ENCODE measurements at regions not wholly inside any gene's neighbourhood (a gene's known extent, or its start where the extent isn't known, plus 50 kb on each side); places are given as distances from the start of the nearest gene placed in this dataset.

- H3K4me1 ChIP-seq, result no peaks in the 10 kb centered on the region
- no peaks in the 10 kb centered on the region for H3K9me3 ChIP-seq
- no peak overlapping the region for H3K27ac ChIP-seq
- no peaks in the 10 kb centered on the region for H3K36me3 ChIP-seq
- H3K27me3 ChIP-seq, result peaks cover 0 to 8% (median 0%) of the 10 kb centered on the region in 9 donors
- intact Hi-C loops (cut with DNase I), result no loop called here
- no peak for DNase-seq
- H3K4me3 ChIP-seq, result no peak overlapping the region
- ATAC-seq, result no peak
- no peak for TF ChIP-seq POLR2A (IDR thresholded peaks at IDR 0.05)
- TF ChIP-seq, protein P1, sequence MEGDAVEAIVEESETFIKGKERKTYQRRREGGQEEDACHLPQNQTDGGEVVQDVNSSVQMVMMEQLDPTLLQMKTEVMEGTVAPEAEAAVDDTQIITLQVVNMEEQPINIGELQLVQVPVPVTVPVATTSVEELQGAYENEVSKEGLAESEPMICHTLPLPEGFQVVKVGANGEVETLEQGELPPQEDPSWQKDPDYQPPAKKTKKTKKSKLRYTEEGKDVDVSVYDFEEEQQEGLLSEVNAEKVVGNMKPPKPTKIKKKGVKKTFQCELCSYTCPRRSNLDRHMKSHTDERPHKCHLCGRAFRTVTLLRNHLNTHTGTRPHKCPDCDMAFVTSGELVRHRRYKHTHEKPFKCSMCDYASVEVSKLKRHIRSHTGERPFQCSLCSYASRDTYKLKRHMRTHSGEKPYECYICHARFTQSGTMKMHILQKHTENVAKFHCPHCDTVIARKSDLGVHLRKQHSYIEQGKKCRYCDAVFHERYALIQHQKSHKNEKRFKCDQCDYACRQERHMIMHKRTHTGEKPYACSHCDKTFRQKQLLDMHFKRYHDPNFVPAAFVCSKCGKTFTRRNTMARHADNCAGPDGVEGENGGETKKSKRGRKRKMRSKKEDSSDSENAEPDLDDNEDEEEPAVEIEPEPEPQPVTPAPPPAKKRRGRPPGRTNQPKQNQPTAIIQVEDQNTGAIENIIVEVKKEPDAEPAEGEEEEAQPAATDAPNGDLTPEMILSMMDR (IDR thresholded peaks at IDR 0.05), result no peak
Observed at GRCh38 chr10:29030900-29031299, 258.0 kb upstream of the LYZL1 start.

GRCh38 chr10:29032169-29032568, 256.7 kb upstream of the LYZL1 start:
- ATAC-seq (no peak), DNase-seq (no peak)
- H3K36me3 ChIP-seq, result no peaks in the 10 kb centered on the region
- H3K9me3 ChIP-seq, result no peaks in the 10 kb centered on the region
- H3K4me1 ChIP-seq, result no peaks in the 10 kb centered on the region
- WGBS, 4 donors, result 95 to 96% (median 95%) methylated on average over 3 of the region's 3 CpGs
- H3K27ac ChIP-seq, result no peak overlapping the region
- intact Hi-C loops (cut with DNase I), result no loop called here
- no peak overlapping the region for H3K4me3 ChIP-seq
- H3K27me3 ChIP-seq, result peaks cover 0 to 8% (median 0%) of the 10 kb centered on the region in 9 donors
- no peak for TF ChIP-seq POLR2A (IDR thresholded peaks at IDR 0.05)
- TF ChIP-seq, protein P1 (IDR thresholded peaks at IDR 0.05), result no peak

DNA sequence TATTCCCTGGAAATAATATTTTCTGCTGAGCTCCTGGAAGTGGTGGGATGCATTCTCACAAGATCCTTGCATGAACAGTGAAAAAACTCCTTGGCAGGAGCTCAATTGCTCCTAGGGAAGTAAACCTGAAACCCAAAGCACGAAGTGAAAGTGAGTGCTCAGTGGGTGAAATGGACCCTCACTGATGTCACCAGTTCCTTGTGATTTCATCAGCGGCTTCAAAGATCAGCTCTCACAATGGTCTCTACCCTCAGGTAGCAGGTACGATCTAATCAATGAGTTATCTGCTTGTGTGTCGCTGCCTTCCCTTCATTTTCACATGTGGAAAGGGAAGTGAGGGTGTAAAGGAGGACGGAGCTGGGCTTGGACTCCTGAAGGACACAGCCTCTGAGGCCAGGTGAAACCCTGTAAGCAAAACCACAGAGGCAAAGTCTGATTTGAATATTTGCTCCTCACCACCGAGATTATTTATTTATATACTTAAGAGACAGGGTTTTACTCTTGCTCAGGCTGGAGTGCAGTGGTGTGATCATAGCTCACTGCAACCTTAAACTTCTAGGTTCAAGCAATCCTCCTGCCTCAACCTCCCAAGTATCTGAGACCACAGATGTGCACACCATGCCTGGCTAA, 255.4 kb upstream of the LYZL1 start:
- Histone ChIP-seq H3K27ac (no peak overlapping the region), H3K27me3 (peaks cover 0 to 8% (median 0%) of the 10 kb centered on the region in 9 donors), H3K4me1 (no peaks in the 10 kb centered on the region), H3K4me3 (no peak overlapping the region), H3K9me3 (no peaks in the 10 kb centered on the region), H3K36me3 (no peaks in the 10 kb centered on the region)
- TF ChIP-seq POLR2A (IDR thresholded peaks at IDR 0.05), result no peak
- TF ChIP-seq, protein P1 (IDR thresholded peaks at IDR 0.05), result no peak
- ATAC-seq, result no peak
- intact Hi-C loops (cut with DNase I), result no loop called here
- DNase-seq, result no peak
- WGBS, 4 donors, result 83 to 85% (median 84%) methylated on average over 6 of the region's 6 CpGs

DNA sequence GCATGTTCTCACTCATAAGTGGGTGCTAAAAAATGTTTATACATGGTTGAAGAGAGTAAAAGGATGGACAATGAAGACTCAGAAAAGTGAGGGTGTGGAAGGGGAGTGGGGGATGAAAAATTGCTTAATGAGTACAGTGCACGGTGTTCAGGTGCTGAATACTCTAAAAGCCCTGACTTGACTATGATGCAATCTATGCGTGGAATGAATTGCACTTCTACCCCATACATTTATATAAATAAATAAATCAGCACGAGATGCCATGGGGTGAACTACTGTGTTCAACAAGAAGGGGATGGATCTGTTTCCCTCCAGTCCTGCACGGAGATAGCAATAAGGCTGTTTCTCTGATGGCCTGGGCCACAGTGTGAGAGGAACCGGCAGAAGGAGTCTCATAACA, 254.3 kb upstream of the LYZL1 start:
- WGBS, 4 donors, result 53 to 78% (median 63%) methylated on average over 5 of the region's 5 CpGs
- intact Hi-C loops (cut with DNase I), result no loop called here
- no peak for TF ChIP-seq POLR2A (IDR thresholded peaks at IDR 0.05)
- TF ChIP-seq, protein P1 (IDR thresholded peaks at IDR 0.05), result no peak
- no peak for DNase-seq
- Histone ChIP-seq H3K4me1 (no peaks in the 10 kb centered on the region), H3K36me3 (no peaks in the 10 kb centered on the region), H3K27me3 (peaks cover 0 to 8% (median 0%) of the 10 kb centered on the region in 9 donors), H3K4me3 (no peak overlapping the region), H3K27ac (no peak overlapping the region), H3K9me3 (no peaks in the 10 kb centered on the region)
- no peak for ATAC-seq

All from heart left ventricle (tissue), 16 donors.